Cardiac muscle cell (in vitro differentiated cells and primary cell): ENCODE measurements at regions not wholly inside any gene's neighbourhood (a gene's known extent, or its start where the extent isn't known, plus 50 kb on each side); places are given as distances from the start of the nearest gene placed in this dataset.

ENCODE experiments used
- DNase-seq, 2 donors: peaks; one replicate each; pipeline versions ENCODE4 v3.0.0 to v3.0.0-alpha.2; 2010 to 2017; ENCODE audit warnings: low read depth in 1 of 2, low spot score in 1 of 2
- H3K27ac ChIP-seq: fragments of 200-600 bp; sonication (generic); 2 replicates; pipeline ENCODE4 v1.5.1; 2016
- H3K27me3 ChIP-seq: fragments of 200-600 bp; sonication (generic); 2 replicates; pipeline ENCODE4 v1.6.0; 2016; ENCODE audit warnings: control low read depth
- H3K36me3 ChIP-seq: fragments of 200-600 bp; sonication (generic); 2 replicates; pipeline ENCODE4 v1.5.1; 2016; ENCODE audit warnings: control low read depth
- H3K4me1 ChIP-seq: fragments of 200-600 bp; sonication (generic); 2 replicates; pipeline ENCODE4 v1.8.1; 2017; ENCODE audit warnings: low read depth, mild to moderate bottlenecking, mixed run types
- H3K4me3 ChIP-seq: fragments of 200-600 bp; sonication (generic); 2 replicates; pipeline ENCODE4 v1.5.1; 2016; ENCODE audit warnings: mild to moderate bottlenecking
- H3K9me3 ChIP-seq: fragments of 200-600 bp; sonication (generic); 2 replicates; pipeline ENCODE4 v1.5.1; 2017; ENCODE audit warnings: low read depth, mild to moderate bottlenecking, control low read depth
- CTCF ChIP-seq: IDR thresholded peaks from 2 replicates; pipeline ENCODE4 v1.5.1; 2012; ENCODE audit warnings: low read depth, mild to moderate bottlenecking, low read length

GRCh38 chr2:189291460-189291859, 111.9 kb upstream of the COL5A2 start:
- no peak for DNase-seq
- no peak for TF ChIP-seq CTCF

GRCh38 chr2:189293164-189293563, 113.6 kb upstream of the COL5A2 start:
- Histone ChIP-seq H3K4me3 (no peak overlapping the region), H3K36me3 (no peaks in the 10 kb centered on the region), H3K9me3 (no peaks in the 10 kb centered on the region), H3K27me3 (no peaks in the 10 kb centered on the region), H3K4me1 (no peaks in the 10 kb centered on the region), H3K27ac (no peak overlapping the region)
- no peak for TF ChIP-seq CTCF
- peak in 1 of 2 donors; percentile 73 for DNase-seq

More at GRCh38 chr2:189291460-189291859, 111.9 kb upstream of the COL5A2 start:
- Histone ChIP-seq H3K4me1 (peaks cover 14% of the 10 kb centered on the region), H3K27ac (no peak overlapping the region), H3K9me3 (no peaks in the 10 kb centered on the region), H3K36me3 (no peaks in the 10 kb centered on the region), H3K27me3 (no peaks in the 10 kb centered on the region), H3K4me3 (no peak overlapping the region)

- TF ChIP-seq CTCF = no peak
- peak in 1 of 2 donors; percentile 84 for DNase-seq
Observed at GRCh38 chr2:189297446-189297845, 117.9 kb upstream of the COL5A2 start.

GRCh38 chr2:189298038-189298437, 118.5 kb upstream of the COL5A2 start:
- H3K9me3 ChIP-seq = no peaks in the 10 kb centered on the region
- peak in 1 of 2 donors; percentile 32 for DNase-seq
- H3K4me3 ChIP-seq = no peak overlapping the region
- H3K27ac ChIP-seq = no peak overlapping the region
- H3K4me1 ChIP-seq = no peaks in the 10 kb centered on the region
- no peaks in the 10 kb centered on the region for H3K36me3 ChIP-seq
- no peaks in the 10 kb centered on the region for H3K27me3 ChIP-seq
- TF ChIP-seq CTCF = no peak

More at GRCh38 chr2:189297446-189297845, 117.9 kb upstream of the COL5A2 start:
- Histone ChIP-seq H3K36me3 (no peaks in the 10 kb centered on the region), H3K9me3 (no peaks in the 10 kb centered on the region), H3K27me3 (no peaks in the 10 kb centered on the region), H3K27ac (no peak overlapping the region), H3K4me3 (no peak overlapping the region), H3K4me1 (no peaks in the 10 kb centered on the region)

GRCh38 chr2:189298481-189298880, 118.9 kb upstream of the COL5A2 start:
- Histone ChIP-seq H3K4me3 (no peak overlapping the region), H3K27me3 (no peaks in the 10 kb centered on the region), H3K4me1 (no peaks in the 10 kb centered on the region), H3K36me3 (no peaks in the 10 kb centered on the region), H3K27ac (no peak overlapping the region), H3K9me3 (no peaks in the 10 kb centered on the region)
- peak in 1 of 2 donors; percentile 37 for DNase-seq
- TF ChIP-seq CTCF = no peak

GRCh38 chr2:189299974-189300373, 120.4 kb upstream of the COL5A2 start:
- no peaks in the 10 kb centered on the region for H3K9me3 ChIP-seq
- no peaks in the 10 kb centered on the region for H3K4me1 ChIP-seq
- no peaks in the 10 kb centered on the region for H3K36me3 ChIP-seq
- H3K4me3 ChIP-seq = no peak overlapping the region
- TF ChIP-seq CTCF = no peak
- no peak overlapping the region for H3K27ac ChIP-seq
- H3K27me3 ChIP-seq = no peaks in the 10 kb centered on the region
- DNase-seq = no peak
